ENCODE measurements at regions not wholly inside any gene's neighbourhood (a gene's known extent, or its start where the extent isn't known, plus 50 kb on each side); places are given as distances from the start of the nearest gene placed in this dataset.
A peak's percentile ranks its signal among the peaks of the same experiment; 100 is the strongest.

- DNase-seq (ENCODE audit: low read depth in 2 of 2) = no peak
Observed at GRCh38 chr6:48912503-48912902, 550.5 kb downstream of the MMUT start.

- no peak for DNase-seq (ENCODE audit: low read depth in 2 of 2)
Observed at GRCh38 chr6:48904809-48905208, 558.2 kb downstream of the MMUT start.

- no peak for DNase-seq (ENCODE audit: low read depth in 2 of 2)
Observed at GRCh38 chr6:48894469-48894868, 568.6 kb downstream of the MMUT start.

- DNase-seq (ENCODE audit: low read depth in 2 of 2) = no peak
Observed at GRCh38 chr6:48893048-48893447, 570.0 kb downstream of the MMUT start.

GRCh38 chr6:48891308-48891707 lies 571.7 kb downstream of the MMUT start:
- no peak for DNase-seq (ENCODE audit: low read depth in 2 of 2)

GRCh38 chr6:48889429-48889828 lies 573.6 kb downstream of the MMUT start:
- DNase-seq (ENCODE audit: low read depth in 2 of 2) = no peak

- DNase-seq (ENCODE audit: low read depth in 2 of 2) = no peak
Observed at GRCh38 chr6:48883116-48883515, 579.9 kb downstream of the MMUT start.

GRCh38 chr6:48881551-48881950 lies 581.5 kb downstream of the MMUT start:
- DNase-seq (ENCODE audit: low read depth in 2 of 2) = no peak

GRCh38 chr6:48869595-48869994 lies 593.5 kb downstream of the MMUT start:
- no peak for DNase-seq (ENCODE audit: low read depth in 2 of 2)

- no peak for DNase-seq (ENCODE audit: low read depth in 2 of 2)
Observed at GRCh38 chr6:48866682-48867081, 596.4 kb downstream of the MMUT start.

- no peak for DNase-seq (ENCODE audit: low read depth in 2 of 2)
Observed at GRCh38 chr6:48860175-48860574, 602.9 kb downstream of the MMUT start.

GRCh38 chr6:48859562-48860123 lies 603.4 kb downstream of the MMUT start:
- no peak for DNase-seq (ENCODE audit: low read depth in 2 of 2)

GRCh38 chr6:48845219-48845618 lies 617.8 kb downstream of the MMUT start:
- DNase-seq (ENCODE audit: low read depth in 2 of 2) = no peak

- DNase-seq (ENCODE audit: low read depth in 2 of 2) = no peak
Observed at GRCh38 chr6:48844696-48845095, 618.4 kb downstream of the MMUT start.

- DNase-seq (ENCODE audit: low read depth in 2 of 2) = no peak
Observed at GRCh38 chr6:48840896-48841295, 622.2 kb downstream of the MMUT start.

GRCh38 chr6:48839206-48839605 lies 623.8 kb downstream of the MMUT start:
- no peak for DNase-seq (ENCODE audit: low read depth in 2 of 2)

- no peak for DNase-seq (ENCODE audit: low read depth in 2 of 2)
Observed at GRCh38 chr6:48837744-48838143, 625.3 kb downstream of the MMUT start.

GRCh38 chr6:48835421-48835958 lies 627.6 kb downstream of the MMUT start:
- no peak for DNase-seq (ENCODE audit: low read depth in 2 of 2)

- DNase-seq (ENCODE audit: low read depth in 2 of 2) = no peak
Observed at GRCh38 chr6:48834706-48835105, 628.3 kb downstream of the MMUT start.

GRCh38 chr6:48833916-48834315 lies 629.1 kb downstream of the MMUT start:
- no peak for DNase-seq (ENCODE audit: low read depth in 2 of 2)

- peak; percentile 82 to 87 for DNase-seq (ENCODE audit: low read depth in 2 of 2)
Observed at GRCh38 chr6:48826901-48827701, 636.0 kb downstream of the MMUT start.

GRCh38 chr6:48826152-48826515 lies 636.9 kb downstream of the MMUT start:
- DNase-seq (ENCODE audit: low read depth in 2 of 2) = no peak

- DNase-seq (ENCODE audit: low read depth in 2 of 2) = no peak
Observed at GRCh38 chr6:48825501-48826151, 637.4 kb downstream of the MMUT start.
